ENCODE measurements at regions not wholly inside any gene's neighbourhood (a gene's known extent, or its start where the extent isn't known, plus 50 kb on each side); places are given as distances from the start of the nearest gene placed in this dataset.

- TF ChIP-seq POLR2AphosphoS2 (conservative IDR thresholded peaks at IDR 0.05; ENCODE audit: low read length) (no peak), MAFK (IDR thresholded peaks at IDR 0.05; ENCODE audit: partially characterized antibody) (no peak), RARB (CRISPR knock-in tag; IDR thresholded peaks at IDR 0.05) (no peak), ELK1 (IDR thresholded peaks at IDR 0.05; ENCODE audit: low read depth, low read length) (no peak), HOXB13 (CRISPR knock-in tag; IDR thresholded peaks at IDR 0.05; ENCODE audit: low read depth) (no peak), RFX5 (IDR thresholded peaks at IDR 0.05) (no peak)
Measured at GRCh38 chr14:76940021-76940760, 88.3 kb downstream of the IRF2BPL start (continued).

- CTCF ChIA-PET = interaction anchor here (1.3 to 39.5 kb wide), 3 partner anchors 22 to 132 kb away, joined by 3 to 678 read pairs (median 7); no protein-coding TSS in a partner anchor
- DNase-seq (ENCODE audit: low read depth in 1 of 2, low spot score in 1 of 2) = no peak
- no peak overlapping the region for H3K4me3 ChIP-seq
- no peak for TF ChIP-seq NPAS2 (CRISPR knock-in tag; IDR thresholded peaks at IDR 0.05; ENCODE audit: borderline replicate concordance)
- TF ChIP-seq CBX8 (IDR thresholded peaks at IDR 0.05) = no peak
- TF ChIP-seq FOSB (CRISPR knock-in tag; IDR thresholded peaks at IDR 0.05) = no peak
- TF ChIP-seq HOXA7 (CRISPR knock-in tag; IDR thresholded peaks at IDR 0.05) = no peak
- TF ChIP-seq HOXB5 (CRISPR knock-in tag; IDR thresholded peaks at IDR 0.05) = peak; percentile 71; the same call in 1 of the 2 replicates
- peak overlapping the region; percentile 2 to 65; a peak in 4 of 6 replicates for H3K27ac ChIP-seq
- WGBS (ENCODE audit: missing lambda C conversion rate) = 85% methylated on average over 10 of the region's 10 CpGs
- POLR2A ChIA-PET = no interaction called here
- H3K9me3 ChIP-seq = no peaks in the 10 kb centered on the region
- peak in 1 of 2 experiments; percentile 20; a peak in 1 of 6 replicates for ATAC-seq
- no peak for FAIRE-seq
- H3K4me2 ChIP-seq = no peak overlapping the region
- peaks cover 32% of the 10 kb centered on the region for H3K4me1 ChIP-seq
Measured at GRCh38 chr14:76939015-76939742, 89.3 kb downstream of the IRF2BPL start.

- CTCF ChIA-PET = interaction anchor here (1.2 to 39.5 kb wide), 3 partner anchors 21 to 131 kb away, joined by 3 to 678 read pairs (median 32); no protein-coding TSS in a partner anchor
Measured at GRCh38 chr14:76938092-76938500, 90.4 kb downstream of the IRF2BPL start.

GRCh38 chr14:76937181-76938091 is 91.1 kb downstream of the IRF2BPL start:
- ChIA-PET POLR2A (interaction anchor here (0.8 kb wide), 1 partner anchor 91 kb away, joined by 3 read pairs; no protein-coding TSS in a partner anchor), CTCF (interaction anchor here (0.7 to 39.5 kb wide), 6 partner anchors 20 to 132 kb away, joined by 3 to 678 read pairs (median 6); no protein-coding TSS in a partner anchor)
- TF ChIP-seq FOXS1 (CRISPR knock-in tag; IDR thresholded peaks at IDR 0.05) = no peak
- TF ChIP-seq E2F6 (IDR thresholded peaks at IDR 0.05; ENCODE audit: borderline replicate concordance, low read depth) = no peak
- TF ChIP-seq KDM5A (IDR thresholded peaks at IDR 0.05) = no peak
- H3K9me3 ChIP-seq = no peaks in the 10 kb centered on the region
- peak overlapping the region; percentile 12; the same call in 2 of the 3 replicates for H3K4me2 ChIP-seq
- H3K27ac ChIP-seq = peak overlapping the region; percentile 42 to 65; a peak in 5 of 6 replicates
- FAIRE-seq = no peak
- DNase-seq (ENCODE audit: low read depth in 1 of 2, low spot score in 1 of 2) = no peak
- H3K4me1 ChIP-seq = peaks cover 32% of the 10 kb centered on the region
- WGBS (ENCODE audit: missing lambda C conversion rate) = 77% methylated on average over 15 of the region's 15 CpGs
- peak; percentile 51 to 70; a peak in 4 of 6 replicates for ATAC-seq
- no peak overlapping the region for H3K4me3 ChIP-seq

More at GRCh38 chr14:76938092-76938500, 90.4 kb downstream of the IRF2BPL start:
- Histone ChIP-seq H3K27ac (peak overlapping the region; percentile 42 to 65; a peak in 5 of 6 replicates), H3K9me3 (no peaks in the 10 kb centered on the region), H3K4me2 (no peak overlapping the region), H3K4me1 (peaks cover 32% of the 10 kb centered on the region), H3K4me3 (no peak overlapping the region)
- FAIRE-seq (no peak), DNase-seq (ENCODE audit: low read depth in 1 of 2, low spot score in 1 of 2) (no peak), ATAC-seq (no peak)
- TF ChIP-seq RARB (CRISPR knock-in tag; IDR thresholded peaks at IDR 0.05) = no peak
- TF ChIP-seq CEBPB (IDR thresholded peaks at IDR 0.05) = no peak
- no peak for TF ChIP-seq MAX (IDR thresholded peaks at IDR 0.05)
- TF ChIP-seq PHF8 (IDR thresholded peaks at IDR 0.05; ENCODE audit: borderline replicate concordance, low read depth) = no peak
- POLR2A ChIA-PET = no interaction called here
- 65% methylated on average over 3 of the region's 3 CpGs for WGBS (ENCODE audit: missing lambda C conversion rate)
